Stimulated activated CD4-positive, alpha-beta T cell treated with anti-CD3 and anti-CD28 coated beads, Interleukin-2, amount 100 ng/mL, for 24 hours (primary cell): ENCODE measurements at regions not wholly inside any gene's neighbourhood (a gene's known extent, or its start where the extent isn't known, plus 50 kb on each side); places are given as distances from the start of the nearest gene placed in this dataset.
"Not testable (repeated sequence)": the region's sequence is repeated elsewhere in the genome, so short reads cannot be mapped to it uniquely, and the experiment has no call there.

Experiments used
- DNase-seq, 2 donors: peaks; one replicate each; pipeline ENCODE4 v3.0.0-alpha.2; 2020

DNA sequence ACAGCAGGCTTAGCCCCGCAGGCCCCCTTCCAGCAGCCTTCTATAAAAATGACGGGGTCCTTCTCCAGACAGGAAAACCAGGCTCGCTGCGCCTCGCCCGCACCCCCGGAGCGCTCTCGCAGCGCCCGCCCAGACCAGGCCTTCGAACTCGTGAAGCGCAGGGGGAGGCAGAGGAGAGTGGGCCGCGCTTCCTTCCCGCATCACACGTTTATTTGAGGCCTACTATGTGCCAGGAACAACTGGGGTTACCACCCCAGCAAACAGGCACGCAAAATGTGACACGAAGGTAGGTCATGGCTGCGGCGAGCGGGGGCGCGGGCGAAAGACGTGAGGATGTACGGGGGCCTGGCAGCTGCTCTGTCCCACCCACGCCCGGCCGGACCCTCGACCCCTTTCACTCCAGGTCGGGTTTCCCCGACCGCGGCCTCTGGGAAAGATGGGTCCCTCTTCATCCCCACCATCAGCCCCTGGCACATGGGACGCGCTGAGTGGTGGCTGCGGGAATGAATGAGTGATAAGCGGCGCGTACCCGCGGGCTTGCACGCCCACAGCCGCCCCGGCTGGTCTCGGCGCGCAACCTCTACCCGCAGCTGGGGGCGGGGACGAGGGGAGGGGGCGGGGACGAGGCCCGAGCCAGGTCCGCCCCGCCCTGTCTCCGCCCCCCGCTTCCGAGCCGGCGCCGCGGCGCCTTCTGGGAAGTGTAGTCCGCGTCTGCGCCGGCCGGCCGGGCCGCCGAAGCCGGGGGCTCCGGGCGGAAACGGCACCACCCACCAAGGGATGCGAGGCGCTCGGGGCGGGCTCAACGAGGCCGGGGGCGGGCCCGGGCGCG lies 59.1 kb downstream of the ZNF467 start:
- DNase-seq, result peak; percentile 96 to 97

DNA sequence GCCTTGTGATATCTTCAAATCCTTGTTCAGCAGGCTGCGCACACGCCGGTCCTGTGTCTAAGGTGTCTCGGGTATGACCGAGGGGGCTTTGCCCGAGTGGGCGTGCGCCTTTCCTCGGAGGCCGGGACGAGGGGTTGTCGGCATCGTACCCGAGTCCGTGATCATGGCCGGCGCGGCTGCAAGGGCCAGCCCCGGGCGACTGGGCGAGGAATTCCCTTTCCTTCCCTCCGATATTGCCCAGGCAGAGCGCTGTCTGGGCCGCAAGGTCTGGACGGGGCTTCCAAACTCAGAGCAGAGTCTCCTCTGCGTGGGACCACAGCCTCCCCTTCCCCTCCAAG lies 59.7 kb downstream of the ZNF467 start:
- no peak for DNase-seq

DNA sequence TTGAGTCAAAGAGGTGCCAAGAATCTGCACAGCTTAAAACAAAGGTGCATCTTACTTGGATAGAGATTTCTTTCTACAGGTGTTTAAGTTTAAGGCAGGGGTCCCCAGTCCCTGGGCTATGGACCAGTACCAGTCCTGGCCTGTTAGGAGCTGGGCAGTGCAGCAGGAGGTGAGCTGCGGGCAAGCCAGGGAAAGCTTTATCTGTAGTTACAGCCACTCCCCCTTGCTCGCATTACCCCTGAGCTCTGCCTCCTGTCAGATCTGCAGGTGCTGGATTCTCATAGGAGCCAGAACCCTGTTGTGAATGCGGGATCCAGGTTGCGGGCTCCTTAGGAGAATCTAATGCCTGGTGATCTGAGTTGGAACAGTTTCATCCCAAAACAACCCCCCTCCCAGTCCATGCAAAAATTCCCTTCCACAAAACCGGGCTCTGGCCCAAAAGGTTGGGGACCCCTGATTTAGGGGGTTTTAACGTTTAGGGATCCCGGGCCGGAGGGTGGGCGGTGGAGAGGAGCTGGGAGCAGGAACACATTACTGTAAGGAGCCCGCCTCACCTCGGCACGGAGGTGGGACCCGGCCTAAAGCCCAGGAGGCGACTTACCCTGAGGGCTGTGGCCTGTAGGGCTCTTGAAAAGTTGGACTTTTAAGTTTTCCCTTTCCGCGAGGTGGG lies 60.2 kb downstream of the ZNF467 start:
- no peak for DNase-seq

DNA sequence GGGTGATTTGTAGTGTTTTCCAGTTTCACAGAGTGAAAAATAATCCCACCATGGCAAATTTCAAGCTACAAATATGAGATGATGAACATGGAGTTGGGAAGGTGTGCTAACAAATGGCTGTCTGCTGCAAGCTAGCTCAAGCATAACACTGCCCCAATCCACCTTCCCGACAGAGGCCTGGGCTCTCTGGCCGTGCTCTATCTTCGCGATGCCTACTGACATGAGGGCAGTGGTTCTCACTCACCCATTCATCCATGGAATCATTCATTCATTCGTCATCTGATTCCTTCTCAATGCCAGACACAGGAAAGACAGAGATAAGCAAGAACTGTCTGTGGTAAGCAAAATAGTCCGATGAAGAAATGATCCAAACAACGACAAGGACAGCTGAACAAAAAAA lies 65.4 kb downstream of the ZNF467 start:
- DNase-seq, result no peak

DNA sequence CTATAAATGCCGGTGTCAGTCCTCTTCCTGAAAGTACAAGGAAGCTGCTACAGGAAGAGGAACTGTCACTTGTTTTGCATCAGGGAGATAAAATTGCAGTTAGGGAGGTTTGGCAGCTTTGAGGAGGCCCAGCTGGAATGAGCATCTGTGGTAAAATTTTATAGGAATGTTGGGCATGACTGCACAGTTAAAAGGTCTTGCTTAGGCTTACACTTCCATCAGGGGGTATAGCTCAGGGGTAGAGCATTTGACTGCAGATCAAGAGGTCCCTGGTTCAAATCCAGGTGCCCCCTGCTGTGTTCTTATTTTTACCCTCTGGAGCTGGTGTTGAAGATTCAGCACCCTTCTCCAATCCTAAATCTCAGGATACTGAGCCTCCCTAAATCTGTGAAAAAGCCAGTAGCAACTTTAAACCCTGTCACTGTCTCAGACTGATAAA lies 65.9 kb downstream of the ZNF467 start:
- DNase-seq, result no peak

DNA sequence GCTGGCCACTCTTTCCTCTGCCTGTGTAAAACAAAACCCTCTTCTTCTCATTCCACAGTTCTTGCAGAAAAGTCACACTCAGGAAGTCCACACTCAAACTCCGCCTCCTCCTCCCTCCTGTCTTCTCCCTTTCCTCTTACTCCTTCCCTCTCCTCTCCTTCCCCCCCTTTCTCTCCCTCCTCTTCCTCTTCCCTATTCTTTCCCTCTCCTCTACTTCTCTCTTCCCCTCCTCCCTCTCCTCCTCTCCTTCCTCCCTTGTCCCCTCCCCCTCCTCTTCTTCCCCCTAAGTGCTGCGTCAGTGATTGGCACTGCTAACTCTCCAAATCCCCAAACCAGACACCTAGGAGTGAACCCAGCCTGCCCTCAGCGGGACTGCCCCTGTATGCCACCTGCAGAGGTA lies 67.0 kb downstream of the ZNF467 start:
- DNase-seq, result no peak

DNA sequence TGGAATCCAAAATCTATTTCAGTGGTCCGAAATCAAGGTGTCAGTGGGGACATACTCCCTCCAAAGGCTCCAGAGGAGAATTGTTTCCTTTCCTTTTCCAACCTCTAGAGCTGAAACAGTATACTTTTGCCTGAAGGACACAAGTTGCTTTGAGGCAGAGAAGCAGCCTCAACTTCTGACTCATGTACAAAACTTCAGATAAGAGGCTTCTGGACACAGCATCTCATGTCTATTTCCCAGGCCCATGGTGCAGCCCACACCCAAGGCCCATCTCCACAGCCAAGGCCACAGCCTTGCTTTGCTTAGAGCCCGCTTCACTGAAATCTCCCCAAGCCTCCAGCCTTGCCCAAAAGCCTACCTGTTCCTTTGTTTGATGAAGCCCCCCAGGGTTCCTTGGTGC lies 68.9 kb downstream of the ZNF467 start:
- DNase-seq, result no peak

DNA sequence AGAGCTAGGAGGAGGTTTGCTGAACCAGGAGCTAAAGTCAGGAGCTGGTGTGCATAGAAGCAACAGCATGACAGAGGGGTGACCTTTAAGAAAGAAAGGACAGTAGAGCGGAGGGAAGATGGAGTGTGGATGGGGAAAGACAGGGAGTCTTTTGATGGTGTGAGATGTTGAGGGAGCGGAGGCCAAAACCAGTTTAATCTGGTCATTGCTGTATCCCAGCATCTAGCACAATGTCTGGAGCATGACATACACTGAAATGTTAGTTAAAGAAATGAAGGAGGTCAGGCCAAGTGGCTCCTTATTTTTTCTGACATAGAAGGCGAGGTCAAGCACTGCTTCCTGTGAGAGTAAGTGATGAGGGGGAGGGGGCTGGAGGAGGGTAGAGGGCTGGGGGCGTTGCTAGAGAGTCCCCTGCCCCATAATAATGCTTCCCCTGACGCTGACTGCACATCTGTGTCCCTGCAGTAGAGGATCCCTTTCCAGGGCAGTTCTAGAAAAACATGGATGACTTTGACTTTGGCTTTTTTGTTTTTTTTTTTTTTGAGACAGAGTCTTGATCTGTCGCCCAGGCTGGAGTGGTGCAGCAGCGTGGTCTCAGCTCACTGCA lies 70.2 kb downstream of the ZNF467 start:
- DNase-seq, result no peak

DNA sequence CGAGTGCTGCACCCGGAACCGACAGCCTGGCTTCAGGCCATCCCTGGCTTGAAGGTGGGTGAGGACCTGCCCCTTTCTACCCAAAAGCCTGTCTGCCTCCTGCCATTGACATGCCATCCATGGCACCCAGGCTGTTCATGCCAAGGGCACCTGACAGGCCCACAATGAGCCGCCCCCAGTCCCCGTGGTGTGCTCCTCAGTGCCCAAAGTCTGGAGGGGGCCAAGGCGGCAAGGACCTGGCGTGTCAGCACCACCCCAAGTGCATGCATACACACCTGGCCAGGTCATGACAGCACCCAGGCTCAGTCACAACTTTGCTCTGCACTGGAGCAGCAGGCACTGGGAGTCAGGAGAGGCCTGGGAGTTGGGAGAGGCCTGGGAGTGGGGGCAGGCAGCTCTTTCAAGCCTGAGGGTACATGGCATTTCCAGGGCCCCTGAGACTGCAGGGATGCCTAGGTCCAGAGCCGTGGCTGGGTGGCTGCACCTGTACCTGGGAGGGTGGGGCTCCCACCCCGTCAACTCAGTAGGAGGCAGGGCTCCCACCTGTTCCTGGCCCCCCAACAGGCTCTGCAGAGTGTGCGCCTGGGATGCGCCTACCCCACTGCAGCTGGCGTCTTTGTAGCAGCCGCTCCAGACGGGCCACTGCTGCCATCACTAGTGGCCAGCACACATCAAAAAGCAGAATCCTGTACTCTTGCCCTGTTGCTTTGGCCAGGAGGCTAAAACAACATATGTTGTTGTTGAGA lies 71.7 kb downstream of the ZNF467 start:
- DNase-seq, result no peak

DNA sequence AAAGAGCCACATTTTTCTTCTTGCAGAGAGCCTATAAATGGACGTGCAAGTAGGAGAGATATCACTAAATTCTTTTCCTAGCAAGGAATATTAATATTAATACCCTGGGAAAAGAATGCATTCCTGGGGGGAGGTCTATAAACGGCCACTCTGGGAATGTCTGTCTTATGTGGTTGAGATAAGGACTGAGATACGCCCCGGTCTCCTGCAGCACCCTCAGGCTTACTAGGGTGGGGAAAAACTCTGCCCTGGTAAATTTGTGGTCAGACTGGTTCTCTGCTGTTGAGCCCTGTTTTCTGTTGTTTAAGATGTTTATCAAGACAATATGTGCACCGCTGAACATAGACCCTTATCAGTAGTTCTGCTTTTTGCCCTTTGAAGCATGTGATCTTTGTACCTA lies 75.6 kb downstream of the ZNF467 start:
- not testable (repeated sequence) for DNase-seq

DNA sequence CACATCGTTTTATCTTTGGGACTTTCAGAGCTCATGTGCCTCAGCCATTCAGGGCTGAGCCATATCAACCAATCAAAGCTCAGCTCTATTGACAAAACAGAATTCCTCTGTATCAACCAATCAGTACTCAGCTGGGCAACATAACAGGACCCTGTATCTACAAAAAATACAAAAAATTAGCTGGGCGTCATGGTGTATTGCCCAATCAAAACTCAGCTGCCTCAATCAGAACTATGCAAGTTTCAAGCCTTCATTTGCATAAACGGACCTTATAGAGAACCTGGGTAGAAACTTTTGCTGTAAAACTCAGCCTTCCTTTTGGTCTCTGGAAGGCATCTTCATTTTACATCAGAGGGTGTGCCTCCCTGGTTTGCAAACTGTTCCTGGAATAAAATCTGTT lies 77.1 kb downstream of the ZNF467 start:
- DNase-seq, result no peak

DNA sequence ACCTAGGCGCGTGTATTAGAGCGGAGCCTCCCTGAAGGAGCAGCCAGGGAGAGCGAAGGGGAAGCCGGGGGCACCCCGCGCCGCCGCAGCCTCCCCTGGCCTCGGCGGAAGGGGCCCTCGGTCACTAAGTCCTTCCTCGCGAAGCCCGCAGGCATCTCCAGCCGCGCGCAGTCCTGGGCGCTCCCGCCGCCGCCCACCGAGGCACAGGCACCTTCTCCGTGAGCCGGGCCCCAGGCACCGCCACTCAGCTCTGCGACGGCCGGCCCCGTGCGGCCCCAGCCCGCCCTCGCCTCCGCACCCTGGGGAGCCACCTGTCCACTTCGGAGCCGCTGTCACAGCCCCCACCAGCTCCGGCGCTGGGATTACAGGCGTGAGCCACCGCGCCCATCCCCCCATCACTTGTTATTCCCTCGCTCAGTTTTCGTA lies 80.8 kb downstream of the ZNF467 start:
- no peak for DNase-seq

DNA sequence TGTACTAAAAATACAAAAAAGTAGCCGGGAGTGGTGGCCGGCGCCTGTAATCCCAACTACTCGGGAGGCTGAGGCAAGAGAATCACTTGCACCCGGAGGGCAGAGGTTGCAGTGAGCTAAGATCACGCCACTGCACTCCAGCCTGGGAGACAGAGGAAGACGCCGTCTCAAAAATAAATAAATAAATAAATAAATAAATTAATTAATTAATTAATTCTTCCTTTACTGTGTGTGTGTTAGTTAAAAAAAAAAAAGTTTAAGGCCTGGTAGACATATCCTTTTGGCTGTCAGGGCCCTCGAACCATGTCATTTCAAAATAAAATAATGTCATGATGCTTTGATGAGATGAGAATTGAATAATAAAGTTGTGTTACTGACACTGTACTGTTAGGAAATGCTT lies 81.3 kb downstream of the ZNF467 start:
- no peak for DNase-seq

DNA sequence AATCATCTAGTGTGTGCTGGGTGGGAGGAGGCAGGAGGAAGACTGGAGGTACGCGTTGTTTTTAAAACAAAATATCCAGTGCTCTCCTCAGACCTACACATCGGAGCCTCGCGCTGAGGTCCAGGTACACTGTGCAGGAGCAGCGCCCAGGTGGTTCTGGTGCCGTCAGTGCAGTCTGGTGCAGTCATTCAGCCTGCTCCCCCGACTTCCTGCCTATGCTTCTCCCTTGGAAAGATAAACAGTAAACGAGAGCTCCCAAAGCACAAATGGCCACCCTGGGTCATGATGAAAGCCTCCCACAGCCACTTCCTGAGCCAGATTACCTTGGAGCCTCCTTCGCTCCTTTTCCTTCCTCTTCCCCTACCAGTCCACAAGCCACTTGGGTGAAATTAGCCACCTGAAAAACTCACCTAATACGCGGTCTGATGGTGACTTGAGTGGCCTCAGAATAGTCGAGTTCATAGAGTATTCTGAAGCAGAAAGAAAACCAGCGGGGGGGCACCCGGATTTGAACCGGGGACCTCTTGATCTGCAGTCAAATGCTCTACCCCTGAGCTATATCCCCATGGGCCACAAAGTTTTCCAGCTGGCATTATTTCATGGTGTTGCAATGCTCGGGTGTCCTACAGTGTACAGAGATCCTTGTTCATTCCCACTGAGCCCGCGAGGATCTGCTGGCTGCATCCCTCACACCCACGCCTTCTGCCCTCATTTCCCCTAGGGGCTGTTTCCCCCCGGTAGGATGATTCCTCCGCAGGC lies 82.5 kb downstream of the ZNF467 start:
- peak in 1 of 2 donors; percentile 38 for DNase-seq

DNA sequence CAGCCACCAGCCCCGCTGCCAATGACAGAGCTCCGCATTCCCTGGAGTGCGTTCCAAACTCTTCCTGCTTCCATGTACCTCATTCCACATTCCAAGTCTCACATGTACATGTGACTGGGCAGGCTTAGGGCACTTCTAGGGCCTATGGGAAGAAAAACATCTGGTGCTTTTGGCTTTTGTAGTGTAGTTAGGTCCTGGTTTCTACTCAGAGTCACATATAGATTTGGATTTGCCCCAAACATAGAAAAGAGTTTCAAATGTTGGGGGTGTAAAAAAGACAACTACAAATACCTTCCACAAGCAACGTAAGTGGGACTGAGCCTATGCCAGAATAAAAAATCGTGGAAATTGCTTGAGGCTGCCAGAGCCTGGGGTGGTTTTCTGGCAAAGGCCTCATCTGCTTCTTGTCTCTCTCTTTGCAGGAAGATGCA lies 84.1 kb downstream of the ZNF467 start:
- DNase-seq, result no peak

DNA sequence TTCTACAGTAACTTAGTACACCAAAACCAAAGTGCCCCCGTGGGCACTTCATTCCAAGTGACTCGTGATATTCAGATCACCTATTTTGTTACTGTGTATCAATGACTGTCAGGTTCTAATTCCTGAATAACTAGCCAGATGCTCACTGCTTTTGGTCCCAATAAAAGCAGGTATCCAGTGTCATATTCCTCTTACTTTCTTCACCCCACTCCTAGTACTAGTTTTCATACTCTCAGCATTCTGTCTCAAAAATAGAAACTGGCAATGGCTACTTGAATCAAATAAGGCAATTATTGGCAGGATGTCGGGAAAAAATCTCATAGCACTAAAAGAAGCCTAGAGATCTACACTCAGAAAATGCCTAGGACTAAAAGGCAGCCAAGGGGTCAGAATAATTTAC lies 84.6 kb downstream of the ZNF467 start:
- no peak for DNase-seq

DNA sequence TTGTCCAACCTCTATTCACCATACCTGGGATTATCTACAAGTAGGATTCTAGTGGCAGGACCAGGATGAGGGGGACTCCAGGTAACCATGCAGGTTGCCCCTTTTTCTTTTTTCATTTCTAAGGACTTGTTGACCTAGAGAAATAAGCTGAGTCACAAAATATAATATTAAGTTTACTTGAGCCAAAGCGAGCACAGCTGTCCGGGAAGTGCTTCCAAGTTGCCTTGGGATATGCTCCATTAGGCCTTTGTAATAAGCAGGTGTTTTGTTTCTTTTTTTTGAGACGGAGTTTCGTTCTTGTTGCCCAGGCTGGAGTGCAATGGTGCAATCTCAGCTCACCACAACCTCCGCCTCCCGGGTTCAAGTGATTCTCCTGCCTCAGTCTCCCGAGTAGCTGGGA lies 85.6 kb downstream of the ZNF467 start:
- DNase-seq, result not testable (repeated sequence)

DNA sequence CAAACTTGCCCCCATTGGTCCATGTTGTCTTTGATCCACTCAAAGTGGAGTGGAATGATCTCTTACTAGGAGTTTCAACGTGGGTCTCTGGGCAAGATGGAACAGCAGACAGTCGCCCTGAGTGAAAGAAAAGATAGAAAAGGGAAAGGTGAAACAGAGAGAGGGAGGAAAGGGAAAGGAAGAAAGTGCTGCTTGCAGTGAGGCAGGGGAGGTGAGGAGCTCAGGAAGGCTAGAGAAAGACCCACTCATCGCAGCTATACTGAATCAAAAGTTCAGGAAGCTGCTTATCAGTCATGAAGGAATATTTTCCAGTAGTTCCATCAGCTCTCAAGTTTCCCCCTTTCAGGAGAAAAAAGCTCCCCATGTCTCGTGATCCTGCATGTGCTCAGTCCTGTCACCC lies 86.9 kb downstream of the ZNF467 start:
- no peak for DNase-seq

DNA sequence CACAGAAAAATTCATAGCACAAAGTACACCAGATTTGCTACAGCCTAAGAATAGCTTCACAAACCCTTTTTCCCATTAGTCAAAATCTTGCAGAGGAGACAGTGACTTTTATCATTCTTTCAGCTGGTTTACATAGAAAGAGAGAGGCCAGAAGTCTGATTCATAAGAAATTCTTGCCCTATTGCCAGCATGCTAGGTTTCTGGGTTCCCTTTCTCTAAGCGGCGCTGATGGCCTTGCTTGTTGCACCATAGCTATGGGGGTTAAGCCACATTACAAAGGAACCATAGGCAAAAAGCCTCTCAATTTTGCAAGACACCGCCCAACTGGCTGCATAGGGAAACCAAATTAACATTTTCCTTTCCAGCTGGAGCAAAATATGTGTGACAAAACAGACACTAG lies 87.4 kb downstream of the ZNF467 start:
- DNase-seq, result no peak

DNA sequence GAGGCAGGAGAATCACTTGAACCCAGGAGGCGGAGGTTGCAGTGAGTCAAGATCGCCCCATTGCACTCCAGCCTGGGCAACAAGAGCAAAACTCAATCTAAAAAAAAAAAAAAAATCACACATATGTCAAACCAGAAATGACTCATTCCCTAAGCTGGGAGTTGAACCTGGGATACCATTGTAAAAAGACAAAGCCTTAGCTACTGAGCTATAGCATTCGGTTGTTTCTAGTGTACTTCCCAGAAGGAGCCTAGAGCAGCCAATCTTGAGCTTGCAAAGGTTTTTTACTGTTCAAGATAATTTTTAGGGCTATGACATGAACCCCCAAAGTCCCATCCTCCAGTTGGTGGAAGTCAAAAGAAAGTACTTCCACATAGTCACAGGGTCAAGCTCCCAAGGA lies 87.9 kb downstream of the ZNF467 start:
- DNase-seq, result no peak

DNA sequence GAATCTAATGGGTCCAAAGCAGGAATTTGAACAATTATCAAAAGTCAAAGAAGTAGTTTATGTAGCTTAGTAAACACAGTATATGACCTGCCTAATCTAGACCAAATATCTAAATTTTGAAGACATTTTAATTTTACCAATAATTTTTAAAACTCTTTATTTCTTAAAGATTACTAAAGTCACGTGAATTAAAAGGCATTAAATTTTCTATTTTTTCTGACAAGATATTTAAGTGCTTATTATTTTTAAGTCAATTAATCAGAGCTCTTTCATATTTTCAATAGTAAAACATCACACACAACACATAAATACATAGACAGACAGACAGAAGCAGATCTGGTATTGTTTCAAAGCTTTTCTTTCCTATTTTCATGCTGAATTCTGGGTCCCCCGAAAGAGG lies 89.5 kb downstream of the ZNF467 start:
- no peak for DNase-seq

DNA sequence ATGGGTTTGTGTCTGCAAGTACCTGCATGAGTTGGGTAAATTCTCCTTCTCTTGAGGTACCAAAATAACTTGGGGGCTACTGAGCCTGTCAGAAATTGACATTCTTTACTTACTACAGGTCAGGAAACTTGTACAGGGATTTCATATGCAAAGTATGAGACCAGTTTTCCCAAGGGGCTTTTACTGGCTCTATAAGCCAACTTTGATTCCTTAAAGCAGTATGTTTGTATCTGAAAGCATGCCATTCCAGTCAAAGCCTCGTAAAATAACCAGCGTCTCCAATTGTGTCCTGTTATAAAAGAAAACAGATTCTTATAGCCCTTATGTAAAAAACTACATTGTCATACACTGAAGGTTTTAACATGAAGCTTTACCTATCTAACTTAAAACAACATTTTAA lies 90.2 kb downstream of the ZNF467 start:
- DNase-seq, result no peak

DNA sequence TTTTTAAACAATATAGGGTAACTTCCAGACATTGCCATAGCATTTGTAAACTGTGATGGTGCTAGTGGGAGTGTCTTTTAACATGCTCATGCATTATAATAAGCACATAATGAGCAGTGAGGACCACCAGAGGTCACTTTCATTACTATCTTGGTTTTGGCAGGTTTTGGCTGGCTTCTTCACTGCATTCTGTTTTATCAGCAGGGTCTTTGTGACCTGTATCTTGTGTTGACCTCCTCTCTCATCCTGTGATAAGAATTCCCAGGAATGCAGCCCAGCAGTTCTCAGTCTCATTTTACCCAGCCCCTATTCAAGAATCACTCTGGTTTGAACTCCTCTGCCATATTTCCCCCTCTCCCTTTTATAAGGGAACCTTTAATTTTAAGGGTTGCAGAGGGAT lies 91.3 kb downstream of the ZNF467 start:
- DNase-seq, result no peak
